Upper lobe of left lung (tissue), 6 donors: ENCODE measurements at regions not wholly inside any gene's neighbourhood (a gene's known extent, or its start where the extent isn't known, plus 50 kb on each side); places are given as distances from the start of the nearest gene placed in this dataset.

Source experiments
- ATAC-seq, 2 donors: fragments of 200-7000 bp; cut with Tn5 transposase; one replicate each; pipeline ENCODE4 v1.9.1; 2022; ENCODE audit warnings: mild to moderate bottlenecking in 2 of 2, moderate library complexity in 2 of 2; ENCODE audit not compliant: low FRiP score in 2 of 2
- DNase-seq, 2 donors: peaks; one replicate each; pipeline ENCODE4 v3.0.0-alpha.2; 2019 to 2020
- H3K27ac ChIP-seq, 4 donors: fragments of 200-600 bp; sonication (generic); one replicate each; pipeline ENCODE4 v1.5.1; 2016 to 2019
- H3K27me3 ChIP-seq, 4 donors: fragments of 200-600 bp; sonication (generic); one replicate each; pipeline ENCODE4 v1.5.1; 2017 to 2019
- H3K36me3 ChIP-seq, 4 donors: fragments of 200-600 bp; sonication (generic); one replicate each; pipeline ENCODE4 v1.5.1; 2016 to 2019
- H3K4me1 ChIP-seq, 4 donors: fragments of 200-600 bp; sonication (generic); one replicate each; pipeline ENCODE4 v1.5.1; 2018 to 2019
- H3K4me3 ChIP-seq, 4 donors: fragments of 200-600 bp; sonication (generic); one replicate each; pipeline ENCODE4 v1.5.1; 2017 to 2019; ENCODE audit warnings: mild to moderate bottlenecking in 2 of 4, moderate library complexity in 1 of 4
- H3K9me3 ChIP-seq, 4 donors: fragments of 200-600 bp; sonication (generic); one replicate each; pipeline ENCODE4 v1.5.1; 2018 to 2019
- CTCF ChIP-seq, 6 experiments: fragments of 450-650 bp in 4 of 6; fragments of 200-600 bp in 2 of 6; sonication (generic) in 2 of 6; IDR thresholded peaks; one replicate each; pipeline ENCODE4 v1.5.1; 2016 to 2019; ENCODE audit warnings: antibody characterized with exemption in 6 of 6
- EP300 ChIP-seq, 4 donors: sonication (generic); formaldehyde crosslinking; IDR thresholded peaks; one replicate each; pipeline ENCODE4 v1.5.1; 2017; ENCODE audit warnings: antibody characterized with exemption in 4 of 4, control low read depth in 2 of 4
- POLR2A ChIP-seq, 4 donors: fragments of 450-650 bp; IDR thresholded peaks; one replicate each; pipeline ENCODE4 v1.5.1; 2016 to 2017; ENCODE audit warnings: antibody characterized with exemption in 4 of 4, mild to moderate bottlenecking in 2 of 4
- POLR2AphosphoS5 ChIP-seq, 2 donors: sonication (generic); formaldehyde crosslinking; IDR thresholded peaks; one replicate each; pipeline ENCODE4 v1.5.1; 2017; ENCODE audit warnings: antibody characterized with exemption in 2 of 2
- WGBS, 2 donors: methylation state at CpG; one replicate each; pipeline ENCODE4 v1.1.5; 2017 to 2018; 5-methylcytosine and 5-hydroxymethylcytosine counted together
- donor health status: DM: no; HTN: no; CAD: no; lungs with moderate emphysema.
- donor health status: DM: no; HTN: yes; CAD: no; lungs with severe emphysema.

DNA sequence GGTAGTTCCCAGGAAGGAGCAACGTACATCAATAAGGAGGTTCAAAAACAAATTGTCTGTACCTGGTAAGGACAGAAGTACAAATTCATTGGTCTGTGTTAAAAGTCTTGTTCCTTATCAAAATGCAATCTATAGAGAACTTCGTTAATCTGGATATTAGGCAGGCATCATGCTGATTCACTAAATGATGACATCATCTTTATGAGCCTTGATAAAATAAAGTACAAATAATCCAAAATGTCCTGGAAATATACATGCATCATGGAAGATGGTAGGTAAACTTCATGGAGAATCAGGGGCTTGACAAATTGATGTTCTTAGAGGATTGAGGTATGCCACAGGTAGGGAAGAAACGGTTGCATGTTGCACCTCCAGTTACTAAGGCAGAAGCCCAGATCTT, 433.9 kb downstream of the TRIML1 start:
- no peak for TF ChIP-seq CTCF (IDR thresholded peaks at IDR 0.05)
- no peak for TF ChIP-seq POLR2AphosphoS5 (IDR thresholded peaks at IDR 0.05)
- no peak for TF ChIP-seq EP300 (IDR thresholded peaks at IDR 0.05)
- TF ChIP-seq POLR2A (IDR thresholded peaks at IDR 0.05): no peak
- Histone ChIP-seq H3K27me3 (no peaks in the 10 kb centered on the region), H3K36me3 (no peaks in the 10 kb centered on the region), H3K27ac (no peak overlapping the region), H3K4me1 (no peaks in the 10 kb centered on the region), H3K4me3 (no peak overlapping the region), H3K9me3 (no peaks in the 10 kb centered on the region)
- ATAC-seq: no peak
- no peak for DNase-seq
- 78 to 80% methylated on average over 3 of the region's 3 CpGs for WGBS, 2 donors

DNA sequence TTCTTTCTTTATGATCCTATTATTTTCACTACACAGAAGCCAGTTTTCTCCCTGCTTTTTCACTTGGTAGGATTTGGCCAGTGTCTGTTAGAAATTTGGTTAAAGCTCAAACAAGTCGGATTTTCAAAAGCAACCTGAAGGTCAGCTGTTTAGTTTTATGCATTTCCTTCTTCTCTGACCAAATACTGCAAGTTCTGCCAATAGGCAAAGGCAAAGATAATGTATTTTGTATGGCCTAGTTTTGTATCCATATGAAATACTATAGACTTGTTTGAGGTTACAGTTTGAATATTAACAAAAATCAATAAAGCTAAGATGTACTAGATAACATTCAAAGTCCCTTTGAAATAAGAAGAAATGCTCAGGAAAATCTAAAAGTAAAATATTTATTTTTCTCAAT, 439.4 kb downstream of the TRIML1 start:
- Histone ChIP-seq H3K4me3 (no peak overlapping the region), H3K9me3 (no peaks in the 10 kb centered on the region), H3K36me3 (no peaks in the 10 kb centered on the region), H3K4me1 (no peaks in the 10 kb centered on the region), H3K27me3 (no peaks in the 10 kb centered on the region), H3K27ac (no peak overlapping the region)
- DNase-seq: no peak
- WGBS, 2 donors: 57 to 63% methylated on average over 1 of the region's 1 CpG
- TF ChIP-seq CTCF (IDR thresholded peaks at IDR 0.05): no peak
- no peak for TF ChIP-seq POLR2A (IDR thresholded peaks at IDR 0.05)
- no peak for TF ChIP-seq POLR2AphosphoS5 (IDR thresholded peaks at IDR 0.05)
- no peak for TF ChIP-seq EP300 (IDR thresholded peaks at IDR 0.05)
- no peak for ATAC-seq

- Histone ChIP-seq H3K27me3 (no peaks in the 10 kb centered on the region), H3K27ac (no peak overlapping the region), H3K36me3 (no peaks in the 10 kb centered on the region), H3K4me1 (no peaks in the 10 kb centered on the region), H3K4me3 (no peak overlapping the region), H3K9me3 (no peaks in the 10 kb centered on the region)
- WGBS, 2 donors: 66 to 78% methylated on average over 5 of the region's 5 CpGs
- TF ChIP-seq CTCF (IDR thresholded peaks at IDR 0.05) (no peak), EP300 (IDR thresholded peaks at IDR 0.05) (no peak), POLR2A (IDR thresholded peaks at IDR 0.05) (no peak), POLR2AphosphoS5 (IDR thresholded peaks at IDR 0.05) (no peak)
- ATAC-seq (no peak), DNase-seq (no peak)
Measured at GRCh38 chr4:188596021-188596420, 456.8 kb downstream of the TRIML1 start.

- WGBS, 2 donors: 81 to 86% methylated on average over 4 of the region's 4 CpGs
- no peaks in the 10 kb centered on the region for H3K27me3 ChIP-seq
- TF ChIP-seq POLR2A (IDR thresholded peaks at IDR 0.05) (no peak), EP300 (IDR thresholded peaks at IDR 0.05) (no peak), POLR2AphosphoS5 (IDR thresholded peaks at IDR 0.05) (no peak), CTCF (IDR thresholded peaks at IDR 0.05) (no peak)
- H3K4me1 ChIP-seq: no peaks in the 10 kb centered on the region
- no peaks in the 10 kb centered on the region for H3K36me3 ChIP-seq
- ATAC-seq (no peak), DNase-seq (no peak)
- H3K27ac ChIP-seq: no peak overlapping the region
- no peak overlapping the region for H3K4me3 ChIP-seq
- no peaks in the 10 kb centered on the region for H3K9me3 ChIP-seq
Measured at GRCh38 chr4:188603646-188604045, 464.4 kb downstream of the TRIML1 start.

GRCh38 chr4:188606635-188607034, 467.4 kb downstream of the TRIML1 start:
- DNase-seq: no peak
- WGBS, 2 donors: 72 to 73% methylated on average over 4 of the region's 4 CpGs

More at GRCh38 chr4:188606635-188607034, 467.4 kb downstream of the TRIML1 start:
- H3K27ac ChIP-seq: no peak overlapping the region
- no peaks in the 10 kb centered on the region for H3K27me3 ChIP-seq
- no peak overlapping the region for H3K4me3 ChIP-seq
- TF ChIP-seq POLR2AphosphoS5 (IDR thresholded peaks at IDR 0.05): no peak
- TF ChIP-seq CTCF (IDR thresholded peaks at IDR 0.05): no peak
- no peak for TF ChIP-seq POLR2A (IDR thresholded peaks at IDR 0.05)
- TF ChIP-seq EP300 (IDR thresholded peaks at IDR 0.05): no peak
- no peaks in the 10 kb centered on the region for H3K36me3 ChIP-seq
- ATAC-seq: no peak
- no peaks in the 10 kb centered on the region for H3K9me3 ChIP-seq
- no peaks in the 10 kb centered on the region for H3K4me1 ChIP-seq
